ENCODE measurements at regions not wholly inside any gene's neighbourhood (a gene's known extent, or its start where the extent isn't known, plus 50 kb on each side); places are given as distances from the start of the nearest gene placed in this dataset.
"Not testable (repeated sequence)": the region's sequence is repeated elsewhere in the genome, so short reads cannot be mapped to it uniquely, and the experiment has no call there.

DNA sequence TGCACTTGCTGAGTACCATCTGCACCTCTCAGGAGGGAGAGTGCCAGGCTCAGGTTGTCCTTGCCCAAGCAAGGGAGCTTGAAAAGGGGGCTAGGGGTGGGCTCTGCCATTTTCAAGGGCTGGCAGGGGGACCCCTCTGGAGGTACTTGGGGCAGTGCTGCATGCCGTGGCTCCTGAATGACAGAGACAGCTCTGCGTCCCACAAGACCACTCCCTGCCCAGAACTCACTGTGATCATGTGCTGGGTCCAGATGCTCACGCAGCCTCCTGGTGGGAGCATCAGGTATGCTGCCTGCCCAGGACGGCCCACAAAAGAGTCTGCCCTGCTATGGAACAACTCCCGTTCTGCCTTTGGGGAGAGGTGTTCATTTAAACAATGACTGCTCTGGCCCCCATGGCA is 165.2 kb downstream of the GOLGA6L4 start:
- Mint-ChIP-seq H3K9me3 (ENCODE audit: unreplicated experiment) (no peaks in the 10 kb centered on the region), H3K4me3 (ENCODE audit: unreplicated experiment) (no peak overlapping the region), H3K27ac (ENCODE audit: unreplicated experiment) (no peak overlapping the region), H3K27me3 (ENCODE audit: insufficient read depth, unreplicated experiment) (no peaks in the 10 kb centered on the region), H3K4me1 (ENCODE audit: low read depth, unreplicated experiment) (no peaks in the 10 kb centered on the region), H3K36me3 (ENCODE audit: insufficient read depth, unreplicated experiment) (no peaks in the 10 kb centered on the region)
- no peak for TF ChIP-seq CTCF (IDR thresholded peaks at IDR 0.05; ENCODE audit: insufficient read depth in 1 of 2, low read depth in 1 of 2, low read length in 1 of 2, severe bottlenecking in 1 of 2, unreplicated experiment in 1 of 2)
- DNase-seq, result no peak
- Histone ChIP-seq H3K36me3 (ENCODE audit: control insufficient read depth, insufficient read depth, low read length) (no peaks in the 10 kb centered on the region), H3K4me3 (ENCODE audit: low read depth, low read length) (no peak overlapping the region), H3K4me1 (no peaks in the 10 kb centered on the region), H3K9me3 (no peaks in the 10 kb centered on the region), H3K27me3 (replicated peaks; ENCODE audit: control insufficient read depth, insufficient read depth, low read length) (no peaks in the 10 kb centered on the region)
- ChIA-PET CTCF (no interaction called here), POLR2A (no interaction called here)
- no TSS peak for BruUV-seq (replicated peaks)
- intact Hi-C loops (cut with micrococcal nuclease; ENCODE audit: unreplicated experiment), result no loop called here

DNA sequence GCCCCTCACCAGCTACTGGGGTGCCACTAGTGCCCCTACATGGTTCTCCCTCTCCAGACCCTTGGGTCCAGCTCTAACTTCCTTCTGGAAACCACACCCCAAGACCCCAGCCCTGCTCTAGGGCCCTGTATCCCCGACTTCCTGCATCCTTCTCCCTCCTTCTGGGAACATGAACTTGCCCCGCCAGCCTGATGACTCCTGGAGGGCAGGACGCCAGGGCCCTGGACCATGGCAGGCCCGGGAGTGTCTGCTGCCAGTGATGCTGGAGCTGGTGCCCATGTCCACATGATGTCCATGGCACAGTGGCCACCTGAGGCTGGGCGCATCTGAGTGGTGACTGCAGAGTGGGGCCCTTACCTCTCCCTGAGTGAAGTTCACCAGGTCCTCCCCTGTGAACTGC is 165.9 kb downstream of the GOLGA6L4 start:
- H3K27me3 Mint-ChIP-seq (ENCODE audit: insufficient read depth, unreplicated experiment); H3K4me1 ChIP-seq; H3K4me3 ChIP-seq (ENCODE audit: low read depth, low read length); H3K9me3 ChIP-seq; H3K4me1 Mint-ChIP-seq (ENCODE audit: low read depth, unreplicated experiment); BruUV-seq (replicated peaks); CTCF ChIA-PET; H3K27ac Mint-ChIP-seq (ENCODE audit: unreplicated experiment); H3K36me3 ChIP-seq (ENCODE audit: control insufficient read depth, insufficient read depth, low read length); DNase-seq; H3K4me3 Mint-ChIP-seq (ENCODE audit: unreplicated experiment); POLR2A ChIA-PET; H3K36me3 Mint-ChIP-seq (ENCODE audit: insufficient read depth, unreplicated experiment); H3K9me3 Mint-ChIP-seq (ENCODE audit: unreplicated experiment); H3K27me3 ChIP-seq (replicated peaks; ENCODE audit: control insufficient read depth, insufficient read depth, low read length); intact Hi-C loops (cut with micrococcal nuclease; ENCODE audit: unreplicated experiment): not testable (repeated sequence)

- POLR2A ChIA-PET; CTCF ChIA-PET; H3K27ac Mint-ChIP-seq (ENCODE audit: unreplicated experiment); H3K4me1 ChIP-seq; H3K4me3 ChIP-seq (ENCODE audit: low read depth, low read length); H3K9me3 ChIP-seq; H3K36me3 ChIP-seq (ENCODE audit: control insufficient read depth, insufficient read depth, low read length); H3K27me3 ChIP-seq (replicated peaks; ENCODE audit: control insufficient read depth, insufficient read depth, low read length); H3K4me1 Mint-ChIP-seq (ENCODE audit: low read depth, unreplicated experiment); DNase-seq; H3K36me3 Mint-ChIP-seq (ENCODE audit: insufficient read depth, unreplicated experiment); H3K9me3 Mint-ChIP-seq (ENCODE audit: unreplicated experiment); BruUV-seq (replicated peaks); H3K4me3 Mint-ChIP-seq (ENCODE audit: unreplicated experiment); H3K27me3 Mint-ChIP-seq (ENCODE audit: insufficient read depth, unreplicated experiment); intact Hi-C loops (cut with micrococcal nuclease; ENCODE audit: unreplicated experiment): not testable (repeated sequence)
Observed at GRCh38 chr15:84401891-84402840, 166.6 kb downstream of the GOLGA6L4 start.

DNA sequence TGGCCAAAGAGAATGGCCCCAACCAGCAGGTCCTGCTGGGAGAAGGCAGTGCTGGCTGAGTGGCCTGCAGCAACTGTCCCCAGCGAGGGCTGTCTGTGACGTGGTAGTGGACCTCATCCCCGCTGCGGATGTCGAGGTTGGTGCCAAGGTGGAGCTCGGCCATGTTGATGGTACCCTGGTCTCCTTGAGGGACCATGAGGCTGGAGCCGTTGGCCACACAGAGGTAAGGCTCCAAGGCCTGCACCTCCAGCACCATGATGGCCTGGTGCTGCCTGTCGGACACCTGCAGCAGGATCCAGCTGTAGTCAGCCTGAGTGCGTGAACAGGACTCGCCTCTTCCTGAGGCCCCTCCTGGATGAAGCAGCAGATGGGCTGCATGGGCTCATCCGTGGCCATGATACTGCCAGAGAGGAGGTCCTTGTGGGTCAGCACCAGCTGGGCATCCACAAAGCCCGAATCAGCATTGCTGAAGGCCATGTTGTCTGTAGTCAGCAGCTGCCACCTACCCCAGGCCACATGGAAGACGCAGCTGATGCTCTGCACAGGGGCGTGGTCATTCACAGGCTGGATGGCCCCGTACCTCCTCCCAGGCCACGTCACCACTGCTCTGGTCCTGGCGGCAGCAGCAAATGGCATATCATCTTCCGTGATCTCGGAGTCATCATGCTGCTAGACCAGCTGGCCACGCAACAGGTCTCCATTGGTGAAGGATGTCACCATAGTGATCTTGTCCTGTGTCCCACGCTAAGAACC is 167.5 kb downstream of the GOLGA6L4 start:
- no peaks in the 10 kb centered on the region for H3K9me3 Mint-ChIP-seq (ENCODE audit: unreplicated experiment)
- H3K27me3 Mint-ChIP-seq (ENCODE audit: insufficient read depth, unreplicated experiment), result no peaks in the 10 kb centered on the region
- Histone ChIP-seq H3K4me3 (ENCODE audit: low read depth, low read length) (no peak overlapping the region), H3K36me3 (ENCODE audit: control insufficient read depth, insufficient read depth, low read length) (no peaks in the 10 kb centered on the region), H3K4me1 (no peaks in the 10 kb centered on the region), H3K27me3 (replicated peaks; ENCODE audit: control insufficient read depth, insufficient read depth, low read length) (no peaks in the 10 kb centered on the region), H3K9me3 (no peaks in the 10 kb centered on the region)
- no peaks in the 10 kb centered on the region for H3K4me1 Mint-ChIP-seq (ENCODE audit: low read depth, unreplicated experiment)
- no peak overlapping the region for H3K27ac Mint-ChIP-seq (ENCODE audit: unreplicated experiment)
- intact Hi-C loops (cut with micrococcal nuclease; ENCODE audit: unreplicated experiment), result no loop called here
- no peak for DNase-seq
- no peak for TF ChIP-seq CTCF (IDR thresholded peaks at IDR 0.05; ENCODE audit: insufficient read depth in 1 of 2, low read depth in 1 of 2, low read length in 1 of 2, severe bottlenecking in 1 of 2, unreplicated experiment in 1 of 2)
- ChIA-PET POLR2A (no interaction called here), CTCF (no interaction called here)
- H3K36me3 Mint-ChIP-seq (ENCODE audit: insufficient read depth, unreplicated experiment), result no peaks in the 10 kb centered on the region
- BruUV-seq (replicated peaks), result no TSS peak
- H3K4me3 Mint-ChIP-seq (ENCODE audit: unreplicated experiment), result no peak overlapping the region

DNA sequence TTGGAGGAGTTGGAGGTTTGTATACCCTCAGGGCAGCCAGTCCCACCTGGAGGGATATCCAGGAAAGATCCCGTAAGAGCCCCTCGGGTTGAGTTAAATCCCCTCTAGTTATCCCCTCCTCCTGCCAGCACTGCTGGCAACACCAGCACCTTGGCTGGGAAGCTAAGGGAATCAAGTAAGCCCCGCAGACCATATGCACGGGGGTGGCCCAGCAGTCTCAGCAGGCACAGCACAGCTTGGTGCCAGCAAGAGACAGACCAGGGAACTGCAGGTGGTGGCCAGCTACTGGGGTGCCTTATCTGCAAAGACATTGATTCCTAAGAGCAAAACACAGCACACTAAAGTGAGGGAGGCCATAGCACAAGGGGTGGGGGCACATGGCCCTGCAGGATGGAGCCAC is 173.8 kb downstream of the GOLGA6L4 start:
- H3K36me3 Mint-ChIP-seq (ENCODE audit: insufficient read depth, unreplicated experiment); H3K27me3 ChIP-seq (replicated peaks; ENCODE audit: control insufficient read depth, insufficient read depth, low read length); POLR2A ChIA-PET; H3K9me3 Mint-ChIP-seq (ENCODE audit: unreplicated experiment); H3K27ac Mint-ChIP-seq (ENCODE audit: unreplicated experiment); BruUV-seq (replicated peaks); DNase-seq; intact Hi-C loops (cut with micrococcal nuclease; ENCODE audit: unreplicated experiment); H3K4me3 Mint-ChIP-seq (ENCODE audit: unreplicated experiment); H3K36me3 ChIP-seq (ENCODE audit: control insufficient read depth, insufficient read depth, low read length); H3K4me1 ChIP-seq; H3K4me3 ChIP-seq (ENCODE audit: low read depth, low read length); CTCF ChIA-PET; H3K9me3 ChIP-seq; H3K27me3 Mint-ChIP-seq (ENCODE audit: insufficient read depth, unreplicated experiment); H3K4me1 Mint-ChIP-seq (ENCODE audit: low read depth, unreplicated experiment): not testable (repeated sequence)
